OCI-LY1 (cell line): ENCODE measurements at regions not wholly inside any gene's neighbourhood (a gene's known extent, or its start where the extent isn't known, plus 50 kb on each side); places are given as distances from the start of the nearest gene placed in this dataset.

ENCODE experiments used
- EZH2 ChIP-seq: fragments of 200-600 bp; sonication (generic), shearing (Covaris generic); IDR thresholded peaks from 2 replicates; pipeline ENCODE4 v1.8.0; 2017; ENCODE audit warnings: borderline replicate concordance, mixed run types, mild to moderate bottlenecking, antibody characterized with exemption, low read length, moderate library complexity, mixed read lengths
- TF ChIP-seq, protein P1 (sequence below): fragments of 200-600 bp; sonication (generic), shearing (Covaris generic); IDR thresholded peaks from 2 replicates; pipeline ENCODE4 v1.5.1; 2017; ENCODE audit warnings: mild to moderate bottlenecking, antibody characterized with exemption, low read length, moderate library complexity, mixed read lengths

GRCh38 chr1:96292141-96292540 is 429.4 kb upstream of the PTBP2 start:
- TF ChIP-seq, protein P1, sequence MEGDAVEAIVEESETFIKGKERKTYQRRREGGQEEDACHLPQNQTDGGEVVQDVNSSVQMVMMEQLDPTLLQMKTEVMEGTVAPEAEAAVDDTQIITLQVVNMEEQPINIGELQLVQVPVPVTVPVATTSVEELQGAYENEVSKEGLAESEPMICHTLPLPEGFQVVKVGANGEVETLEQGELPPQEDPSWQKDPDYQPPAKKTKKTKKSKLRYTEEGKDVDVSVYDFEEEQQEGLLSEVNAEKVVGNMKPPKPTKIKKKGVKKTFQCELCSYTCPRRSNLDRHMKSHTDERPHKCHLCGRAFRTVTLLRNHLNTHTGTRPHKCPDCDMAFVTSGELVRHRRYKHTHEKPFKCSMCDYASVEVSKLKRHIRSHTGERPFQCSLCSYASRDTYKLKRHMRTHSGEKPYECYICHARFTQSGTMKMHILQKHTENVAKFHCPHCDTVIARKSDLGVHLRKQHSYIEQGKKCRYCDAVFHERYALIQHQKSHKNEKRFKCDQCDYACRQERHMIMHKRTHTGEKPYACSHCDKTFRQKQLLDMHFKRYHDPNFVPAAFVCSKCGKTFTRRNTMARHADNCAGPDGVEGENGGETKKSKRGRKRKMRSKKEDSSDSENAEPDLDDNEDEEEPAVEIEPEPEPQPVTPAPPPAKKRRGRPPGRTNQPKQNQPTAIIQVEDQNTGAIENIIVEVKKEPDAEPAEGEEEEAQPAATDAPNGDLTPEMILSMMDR: no peak
- TF ChIP-seq EZH2: no peak
